Stimulated activated CD4-positive, alpha-beta T cell treated with anti-CD3 and anti-CD28 coated beads, Interleukin-15, amount 100 ng/mL, for 24 hours (primary cell): ENCODE measurements at regions not wholly inside any gene's neighbourhood (a gene's known extent, or its start where the extent isn't known, plus 50 kb on each side); places are given as distances from the start of the nearest gene placed in this dataset.

Experiments used
- DNase-seq: peaks from one replicate; pipeline ENCODE4 v3.0.0-alpha.2; 2020

DNA sequence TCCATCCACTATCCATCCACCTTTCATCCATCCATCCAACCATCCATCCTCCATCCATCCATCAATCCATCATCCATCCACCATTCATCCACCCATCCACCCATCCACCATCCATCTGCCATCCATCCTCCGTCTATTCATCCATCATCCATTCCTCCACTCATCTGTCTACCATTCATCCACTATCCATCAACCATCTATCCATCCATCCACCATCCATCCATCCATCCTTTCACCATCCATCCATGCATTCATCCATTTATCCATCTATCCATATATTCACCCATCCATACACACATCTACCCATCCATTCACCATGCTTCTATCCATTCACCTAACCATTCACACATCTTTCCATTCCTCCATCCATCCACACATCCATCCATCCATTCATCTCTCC, 207.0 kb upstream of the CDH4 start:
- no peak for DNase-seq

DNA sequence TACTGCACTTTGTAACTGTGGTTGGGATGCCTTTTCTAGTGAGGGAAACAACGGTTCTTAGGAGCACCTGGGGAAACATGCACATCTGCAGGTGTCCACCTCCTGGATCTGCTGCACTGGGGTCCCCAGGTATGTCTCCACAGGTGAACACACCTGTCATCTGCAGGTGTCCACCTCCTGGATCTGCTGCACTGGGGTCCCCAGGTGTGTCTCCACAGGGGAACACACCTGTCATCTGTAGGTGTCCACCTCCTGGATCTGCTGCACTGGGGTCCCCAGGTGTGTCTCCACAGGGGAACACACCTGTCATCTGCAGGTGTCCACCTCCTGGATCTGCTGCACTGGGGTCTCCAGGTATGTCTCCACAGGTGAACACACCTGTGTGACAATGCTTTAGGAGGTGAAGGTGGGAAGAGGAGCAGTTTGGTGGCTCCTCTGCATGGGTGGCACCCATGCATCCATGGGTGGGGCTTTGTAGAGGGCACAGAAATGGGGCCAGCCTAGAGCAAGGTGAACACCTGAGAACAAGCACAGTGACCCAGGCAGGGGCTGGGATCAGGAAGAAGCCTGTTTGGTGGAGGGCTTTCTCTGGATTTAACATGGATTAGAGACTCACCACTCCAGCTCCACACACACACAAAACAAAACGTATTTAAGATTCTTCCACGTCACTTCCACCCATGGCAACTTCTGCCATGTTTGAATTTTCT, 206.0 kb upstream of the CDH4 start:
- DNase-seq, result no peak

DNA sequence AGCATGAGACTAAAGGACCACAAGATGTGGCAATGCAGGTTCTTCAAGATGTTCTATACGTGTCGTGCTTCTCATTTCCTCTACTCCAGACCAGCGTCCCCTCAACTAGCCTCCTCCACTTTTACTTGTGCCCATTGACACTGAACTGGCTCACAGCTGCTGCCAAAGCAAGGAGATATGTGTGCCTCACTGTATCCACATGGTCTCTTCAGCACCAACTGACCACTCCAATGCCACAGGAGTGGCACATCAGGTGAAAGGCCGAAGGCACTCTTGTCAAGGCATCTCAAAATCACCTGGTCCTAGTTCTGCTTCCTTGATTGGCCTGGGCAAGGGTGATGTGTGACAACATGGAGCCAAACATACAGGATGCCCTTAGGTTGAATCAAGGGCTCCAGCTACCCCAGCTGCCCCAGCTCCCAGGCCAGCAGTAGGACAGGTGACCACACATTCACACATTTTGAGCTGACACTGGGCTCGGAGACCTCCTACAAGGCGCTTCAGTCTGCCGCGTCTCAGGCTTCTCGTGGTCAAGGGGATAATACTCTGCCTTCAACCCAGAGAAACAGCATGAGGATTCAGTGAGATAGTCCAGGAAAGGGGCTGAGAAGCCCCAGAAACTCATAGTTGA, 205.2 kb upstream of the CDH4 start:
- DNase-seq, result no peak

DNA sequence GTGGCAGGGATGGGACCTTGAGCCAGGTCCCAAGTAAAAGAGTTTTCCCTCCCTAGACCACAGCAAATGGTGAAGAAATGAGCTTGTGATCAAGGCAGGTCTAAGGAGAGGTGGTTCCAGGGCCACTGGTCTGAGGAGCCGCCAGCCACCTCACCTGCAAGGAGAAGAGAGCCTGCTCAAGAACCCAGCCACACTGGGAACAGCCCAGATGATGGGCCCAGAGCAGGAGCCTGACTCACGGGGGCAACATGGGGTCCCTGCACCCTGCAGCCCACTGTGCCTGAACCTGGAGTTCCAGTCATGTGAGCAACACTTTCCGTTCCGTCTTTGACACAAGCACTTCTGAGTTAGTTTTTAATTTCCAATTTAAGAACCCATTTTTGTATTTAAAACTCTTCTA, 204.5 kb upstream of the CDH4 start:
- DNase-seq, result no peak

DNA sequence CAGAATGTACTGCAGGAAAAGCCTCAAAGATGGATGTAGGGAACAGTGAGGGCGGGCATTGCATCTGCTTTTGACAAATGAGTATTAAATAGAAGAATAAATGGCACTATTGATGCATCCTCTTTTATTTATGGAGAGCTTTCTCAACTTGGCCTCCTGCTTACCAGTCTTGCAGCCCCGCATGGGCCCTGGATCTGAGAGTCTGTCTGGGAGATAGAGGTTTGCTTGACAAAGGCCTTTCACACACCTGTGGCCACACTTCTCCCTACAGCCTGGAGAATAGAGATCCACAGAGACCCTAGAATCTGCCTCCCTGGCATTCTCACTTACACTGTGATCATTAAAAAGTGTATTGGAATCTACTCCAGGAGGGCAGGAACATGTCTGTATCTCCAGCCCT, 203.8 kb upstream of the CDH4 start:
- DNase-seq, result no peak

DNA sequence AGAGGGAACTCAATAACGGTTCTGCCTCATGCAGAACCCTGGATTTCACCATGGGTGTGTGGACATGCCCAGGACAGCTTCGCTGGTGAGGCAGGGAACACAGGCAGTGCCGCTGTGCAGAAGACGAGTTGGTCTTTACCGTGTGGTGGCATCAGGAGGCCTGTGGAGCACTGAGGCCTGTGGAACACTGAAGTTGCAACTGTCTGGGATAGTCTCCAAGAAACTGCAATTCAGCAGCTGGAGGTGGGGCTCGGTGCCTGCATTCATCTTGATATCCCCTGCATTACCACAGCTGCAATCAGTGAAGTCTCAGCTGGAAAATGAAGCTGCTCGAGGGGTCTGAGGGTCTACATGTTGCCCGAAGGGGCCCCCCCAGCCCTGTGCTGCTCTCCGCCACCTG, 202.4 kb upstream of the CDH4 start:
- no peak for DNase-seq

DNA sequence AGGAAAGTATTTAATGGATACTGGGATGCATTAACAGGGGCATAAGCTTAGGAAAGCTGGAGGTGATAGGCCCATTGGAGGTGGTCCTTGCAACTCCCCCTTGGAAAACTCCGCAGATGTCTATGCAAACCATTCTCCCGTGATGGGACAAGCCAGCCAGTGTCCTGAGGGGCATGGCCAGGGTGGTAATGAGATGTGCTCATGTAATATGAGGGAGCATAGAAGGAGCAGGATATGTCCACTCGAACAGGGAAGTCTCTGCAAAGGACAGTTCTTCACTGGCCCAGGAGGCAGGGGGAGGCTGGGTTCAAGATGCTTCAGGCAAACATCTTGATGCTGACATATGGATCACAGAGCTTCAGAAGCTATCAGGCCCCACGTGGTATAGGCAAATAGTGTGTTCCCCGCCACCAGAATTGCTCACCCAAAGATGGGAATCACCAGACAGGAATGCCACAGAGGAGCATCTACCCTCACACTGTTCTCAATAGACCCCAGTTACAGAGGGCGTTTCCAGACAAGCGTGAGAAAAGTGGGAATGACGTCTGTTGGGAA, 201.6 kb upstream of the CDH4 start:
- DNase-seq, result no peak

DNA sequence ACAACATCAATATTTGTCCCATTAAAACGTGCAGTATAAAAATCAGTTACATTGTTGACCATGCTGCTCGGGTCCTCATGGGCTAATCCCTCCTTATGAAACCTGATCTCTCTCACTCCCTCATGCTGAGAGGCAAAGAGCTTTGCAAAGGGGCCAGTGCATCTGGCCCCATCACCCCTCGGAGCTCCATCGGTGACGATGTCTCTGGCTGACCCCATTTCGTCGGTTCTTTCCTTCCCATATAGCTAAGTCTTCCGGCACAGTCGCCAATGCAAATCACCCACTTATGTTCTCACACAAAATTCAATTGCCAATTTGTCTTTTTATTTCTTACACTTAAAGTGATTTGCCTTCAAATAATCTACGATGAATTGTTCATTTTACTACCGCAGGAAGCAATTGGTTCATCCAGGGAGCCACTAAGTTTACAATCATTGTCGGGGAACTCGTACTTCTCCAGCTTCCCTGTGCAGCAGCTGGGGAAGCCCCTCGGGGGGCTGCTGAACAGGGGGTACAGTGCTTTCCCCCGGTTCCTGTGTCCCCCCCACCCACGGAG, 199.8 kb upstream of the CDH4 start:
- DNase-seq, result no peak

DNA sequence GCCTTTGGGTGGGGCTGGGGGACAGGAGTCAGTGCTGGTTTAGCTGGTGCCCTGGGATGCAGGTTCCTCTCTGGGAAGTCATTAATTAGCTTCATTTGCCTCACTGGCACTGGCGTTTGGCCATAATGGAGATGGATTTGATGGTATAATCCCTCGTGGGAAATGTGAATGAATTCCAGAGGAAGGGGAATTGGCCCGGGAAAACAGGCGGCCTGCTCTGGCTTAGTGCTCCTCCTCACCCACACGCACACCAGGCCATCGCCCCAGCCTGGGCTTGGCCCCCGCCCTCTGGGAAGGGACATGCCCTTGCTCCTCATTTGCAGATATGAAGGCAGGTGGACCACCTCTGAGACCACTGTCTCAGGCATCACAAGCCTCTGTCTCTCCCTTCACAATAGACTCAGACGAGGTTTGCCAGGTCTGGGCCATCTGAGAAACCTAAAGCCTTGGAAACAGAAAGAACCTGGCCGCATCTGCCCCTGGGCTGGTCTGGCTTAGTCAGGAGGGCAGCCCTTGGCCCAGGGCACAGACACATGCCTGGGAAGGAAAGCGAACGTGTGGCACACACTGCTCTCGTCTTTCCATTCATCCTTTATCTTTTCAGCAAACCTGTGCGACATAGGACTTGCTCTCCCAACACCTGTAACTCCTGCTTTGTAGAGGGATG, 199.2 kb upstream of the CDH4 start:
- DNase-seq, result no peak

DNA sequence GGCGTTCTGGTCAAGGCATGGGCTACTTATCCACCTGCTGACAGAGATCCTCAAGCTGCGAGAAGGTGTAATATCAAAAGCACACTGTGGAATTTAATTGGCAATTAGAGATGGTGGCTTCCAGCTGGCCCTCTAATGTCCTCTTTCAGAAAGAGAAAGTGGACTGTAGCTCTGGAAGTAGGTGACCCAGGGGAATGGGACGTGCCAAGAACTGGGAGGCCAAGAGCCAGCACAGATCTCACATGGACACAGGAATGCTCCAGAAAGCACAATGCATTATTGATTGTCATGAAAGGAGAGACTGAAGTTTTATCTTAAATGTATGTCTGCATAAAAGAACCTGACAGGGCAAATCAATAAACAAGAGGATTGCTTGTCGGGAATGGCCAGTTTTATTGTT, 198.6 kb upstream of the CDH4 start:
- DNase-seq, result no peak

DNA sequence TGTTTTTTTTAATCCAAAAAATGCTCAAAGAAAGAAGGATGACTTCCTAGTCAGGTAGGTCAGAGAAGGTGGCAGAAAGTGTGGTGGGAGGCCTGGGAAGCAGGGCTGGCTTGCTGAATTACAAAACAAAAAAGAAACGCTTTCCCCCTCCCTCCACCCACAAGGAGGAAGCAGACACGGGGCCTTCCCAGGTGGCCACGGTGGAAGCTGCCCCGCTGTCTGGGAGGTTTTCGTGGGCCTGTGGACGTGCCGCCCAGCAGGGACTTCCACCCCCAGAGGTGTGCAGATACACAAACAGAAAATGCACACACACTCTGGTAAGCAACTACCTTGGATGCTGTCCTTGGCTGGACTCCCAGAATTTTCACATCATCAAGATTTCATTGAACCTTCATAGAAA, 198.2 kb upstream of the CDH4 start:
- DNase-seq, result no peak

DNA sequence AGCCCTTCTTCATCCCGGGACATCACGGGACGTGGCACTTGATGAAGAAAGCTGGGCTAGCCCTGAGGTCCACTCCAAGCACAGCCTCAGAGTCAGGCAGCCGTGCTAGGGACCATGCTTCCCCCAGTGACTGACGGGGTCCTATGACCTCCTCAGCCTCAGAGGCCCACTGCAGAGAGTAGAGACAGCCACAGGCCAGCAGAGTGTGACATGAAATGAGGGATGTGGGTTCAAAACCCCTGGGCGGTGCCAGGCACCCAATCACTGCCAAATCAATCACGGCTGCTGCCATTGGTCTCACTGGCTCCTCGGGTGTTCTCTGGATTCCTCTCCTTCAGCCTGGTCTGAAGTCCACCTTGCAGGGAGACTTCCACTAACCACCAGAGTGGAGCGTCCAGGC, 197.7 kb upstream of the CDH4 start:
- no peak for DNase-seq

DNA sequence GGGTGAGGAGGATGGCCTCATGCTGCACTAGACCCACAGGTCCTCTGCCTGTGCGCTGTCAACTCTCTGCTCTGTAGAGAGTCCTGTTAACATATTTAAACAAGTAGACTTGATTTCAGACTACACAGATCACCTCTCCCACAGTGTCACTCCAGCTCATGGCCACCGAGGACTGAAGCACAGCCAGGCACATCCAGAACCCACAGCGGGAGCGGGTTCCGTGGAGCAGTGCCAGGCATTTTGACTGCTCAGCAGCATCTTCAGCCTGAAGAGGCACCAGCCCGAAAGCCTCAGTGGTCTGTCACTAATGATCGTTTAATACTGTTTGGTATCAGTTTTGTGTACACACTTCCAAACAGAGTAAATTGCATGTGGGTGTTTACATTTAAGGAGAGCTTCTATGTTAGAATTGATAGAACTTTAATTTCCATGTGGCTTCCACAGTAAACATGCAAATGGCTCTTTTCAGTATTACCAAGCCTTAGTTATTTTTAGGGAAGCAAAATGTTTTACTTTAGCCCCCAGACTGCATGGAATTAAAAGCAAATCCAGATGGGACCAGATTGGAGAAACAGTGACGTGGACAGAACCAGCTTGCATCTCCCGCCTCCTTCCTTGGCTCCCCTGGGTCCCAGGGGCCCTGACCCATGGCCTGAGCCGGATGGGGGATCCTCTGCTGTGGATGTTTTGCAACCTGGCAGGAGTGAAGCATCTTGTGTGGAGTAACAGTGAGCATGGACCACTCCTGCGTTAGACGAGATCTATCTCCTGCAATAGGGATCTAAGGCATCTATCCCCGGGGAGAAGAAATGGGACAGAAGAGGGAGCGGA, 196.7 kb upstream of the CDH4 start:
- no peak for DNase-seq

DNA sequence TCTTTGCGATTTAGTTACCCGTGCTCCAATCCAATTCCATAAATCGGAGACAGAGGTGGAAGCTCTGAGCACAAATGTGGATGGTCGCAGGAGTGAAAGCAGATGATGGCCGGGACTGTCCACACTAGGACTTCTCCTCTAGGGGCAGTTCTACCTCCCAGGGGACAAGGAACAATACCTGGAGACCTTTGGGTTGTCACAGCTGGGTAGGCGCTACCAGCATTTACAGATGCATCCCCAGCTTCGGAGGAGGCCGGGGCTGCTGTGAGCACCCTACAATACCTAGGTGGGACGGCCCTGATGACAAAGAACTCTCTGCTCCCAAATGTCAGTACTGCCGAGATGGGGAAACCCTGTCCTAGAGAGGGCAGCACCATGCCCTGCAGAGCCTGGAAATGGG, 195.9 kb upstream of the CDH4 start:
- no peak for DNase-seq

DNA sequence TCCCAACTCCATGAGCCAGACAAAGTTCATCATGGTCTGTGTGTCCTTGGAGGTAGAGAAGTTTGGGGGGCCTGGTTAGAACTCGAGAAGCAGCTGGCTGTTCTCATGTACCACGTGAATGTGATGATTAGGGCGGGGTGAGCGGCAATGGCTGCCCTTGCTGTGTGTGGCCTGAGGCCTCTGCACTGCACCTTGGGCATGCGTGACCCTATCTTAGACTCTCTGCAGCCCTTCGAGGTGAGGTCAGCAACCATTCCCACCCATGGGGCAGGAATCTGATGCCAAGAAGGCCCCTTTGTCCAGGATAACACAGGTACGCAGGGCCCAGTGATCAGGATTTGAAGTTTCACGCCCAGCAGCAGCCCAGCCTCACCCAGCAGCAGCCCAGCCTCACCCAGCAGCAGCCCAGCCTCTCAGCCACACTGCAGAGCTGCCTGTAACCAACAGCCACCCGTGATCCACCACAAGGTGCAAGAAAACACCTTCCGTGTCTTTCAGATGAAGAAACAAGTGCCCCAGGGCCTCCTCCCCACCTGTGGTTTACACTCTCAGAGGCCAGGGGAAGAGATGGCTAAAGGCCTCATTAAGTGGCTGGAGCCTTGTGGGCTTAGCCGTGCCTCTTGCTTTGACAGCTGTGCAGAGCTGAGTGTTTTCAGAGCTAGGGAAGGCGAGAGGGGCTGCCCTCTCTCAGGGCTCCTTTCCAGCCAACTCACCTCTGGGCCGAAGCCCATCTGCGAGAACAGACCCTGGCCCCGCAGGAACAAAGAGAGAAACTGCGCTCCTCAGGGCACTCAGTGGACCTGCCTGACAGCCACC, 195.2 kb upstream of the CDH4 start:
- no peak for DNase-seq

DNA sequence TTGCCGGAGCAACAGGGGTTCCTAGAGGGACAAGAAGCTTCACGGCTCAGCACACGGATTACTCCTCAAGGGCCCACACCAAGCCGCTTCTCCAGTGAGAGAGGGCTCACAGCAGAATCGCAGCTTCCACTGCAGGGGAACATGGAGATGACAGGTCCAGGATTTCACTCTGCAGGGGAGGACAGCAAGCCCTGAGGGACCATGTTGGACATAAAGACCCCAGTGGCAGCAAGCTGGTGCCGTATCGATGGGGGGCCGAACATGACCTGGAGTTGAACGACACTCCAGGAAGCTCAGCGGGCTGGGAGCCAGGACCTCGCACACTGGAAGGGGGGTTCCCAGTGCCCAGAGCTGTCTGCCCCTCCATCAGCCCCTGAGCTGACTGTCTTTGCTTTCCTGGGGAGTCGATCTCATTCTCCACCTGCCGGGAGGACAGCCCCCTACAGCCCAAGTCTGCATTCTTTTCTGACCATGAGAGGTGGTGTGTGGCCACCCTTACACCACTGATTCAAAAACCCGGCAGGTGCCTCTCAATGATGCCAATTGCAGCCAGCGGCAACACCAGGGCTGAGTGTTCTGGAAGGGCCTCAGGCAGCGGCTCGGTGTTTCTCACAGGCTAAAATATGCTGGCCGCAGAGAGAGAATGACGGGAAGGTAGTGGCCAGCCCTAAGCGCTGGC, 194.5 kb upstream of the CDH4 start:
- no peak for DNase-seq

DNA sequence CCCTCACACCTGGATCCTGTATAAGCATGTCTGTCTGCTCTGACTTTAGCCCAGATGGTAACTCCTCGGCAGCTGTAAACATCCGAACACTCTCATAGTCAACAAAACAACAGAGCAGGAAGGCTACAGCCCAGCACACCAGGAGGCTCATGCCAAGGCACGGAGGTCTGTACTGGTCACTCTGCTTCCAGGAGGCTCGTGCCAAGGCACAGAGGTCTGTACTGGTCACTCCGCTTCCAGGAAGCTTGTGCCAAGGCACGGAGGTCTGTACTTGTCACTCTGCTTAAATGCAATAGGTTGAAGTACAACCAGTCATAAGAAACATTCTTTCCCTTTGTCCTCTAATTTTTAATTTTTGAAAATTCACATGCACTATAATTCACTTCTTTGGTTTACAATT, 190.1 kb upstream of the CDH4 start:
- DNase-seq, result no peak

DNA sequence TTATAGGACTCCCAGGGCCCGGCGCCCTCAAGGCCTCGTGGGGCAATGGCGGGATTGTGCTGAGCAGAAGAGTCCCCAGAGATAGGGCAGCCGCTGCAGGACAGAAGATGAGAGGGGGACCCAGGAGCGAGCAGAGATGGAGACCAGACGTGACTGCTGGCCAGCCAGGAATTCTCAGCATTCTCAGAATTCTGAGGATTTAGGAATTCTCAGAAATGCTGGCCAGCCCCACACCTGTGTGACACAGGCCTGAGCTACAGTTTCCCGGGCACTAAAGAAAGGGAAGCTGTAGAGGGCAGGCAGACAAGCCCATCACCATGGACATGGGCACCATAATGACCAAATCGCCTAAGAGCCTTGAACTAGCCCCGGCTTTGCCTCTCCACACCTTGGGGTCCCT, 186.2 kb upstream of the CDH4 start:
- no peak for DNase-seq

DNA sequence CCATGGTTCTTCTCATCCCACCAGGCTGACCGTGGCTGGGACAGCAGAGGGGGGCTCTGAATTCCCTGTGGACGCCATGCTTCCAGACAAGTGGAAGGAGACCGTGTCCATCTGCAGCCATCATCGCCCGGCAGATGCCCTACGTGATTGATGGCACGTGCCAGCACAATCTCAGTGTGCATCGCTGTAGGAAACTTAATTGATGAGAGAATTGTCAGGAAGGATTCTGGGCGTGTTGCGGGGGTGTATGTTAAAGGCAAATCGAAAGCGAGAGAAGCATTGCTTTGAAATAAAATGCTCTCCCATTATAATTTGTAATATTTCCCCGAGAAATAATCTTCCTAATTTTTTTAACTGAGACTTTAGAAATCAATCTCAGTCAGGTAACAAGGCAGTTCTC, 185.5 kb upstream of the CDH4 start:
- no peak for DNase-seq

DNA sequence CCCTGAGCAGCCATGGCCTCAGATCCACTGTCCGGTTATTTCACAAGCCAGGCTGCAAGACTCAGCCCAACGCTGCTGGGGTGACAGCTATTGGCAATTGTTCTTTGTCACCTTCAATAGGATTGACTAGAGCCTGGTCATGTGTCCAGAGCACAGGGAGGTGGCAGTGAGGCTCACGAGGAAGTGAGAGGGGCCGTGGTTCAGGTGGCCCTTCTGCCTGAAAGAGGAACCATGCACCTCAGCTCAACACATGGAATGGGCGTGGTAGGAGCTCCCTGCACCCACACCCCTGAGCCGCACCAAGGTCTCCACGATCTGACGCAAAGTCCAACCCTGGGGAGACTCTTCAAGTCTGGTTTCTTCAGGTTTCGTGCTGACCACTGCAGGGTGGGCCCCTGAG, 184.8 kb upstream of the CDH4 start:
- DNase-seq, result no peak

DNA sequence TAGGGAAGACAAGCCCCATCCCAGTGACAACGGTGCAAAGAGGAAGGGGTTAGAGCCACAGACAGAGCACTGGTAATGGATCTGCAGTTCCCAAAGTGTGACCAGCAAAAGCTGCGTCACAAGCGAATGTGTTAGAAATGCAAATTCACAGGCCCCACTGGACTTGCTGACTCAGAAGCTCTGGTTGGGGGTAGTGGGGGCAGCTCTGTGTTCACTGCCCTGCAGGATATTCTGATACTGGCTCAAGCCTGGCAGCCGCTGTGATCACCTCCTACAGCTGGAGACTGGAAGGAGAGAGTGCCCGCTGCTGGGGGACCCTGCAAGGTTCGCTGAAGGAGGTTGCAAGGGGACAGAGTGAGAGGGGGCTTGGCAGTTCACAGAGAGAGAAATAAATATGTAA, 179.7 kb upstream of the CDH4 start:
- DNase-seq, result no peak

DNA sequence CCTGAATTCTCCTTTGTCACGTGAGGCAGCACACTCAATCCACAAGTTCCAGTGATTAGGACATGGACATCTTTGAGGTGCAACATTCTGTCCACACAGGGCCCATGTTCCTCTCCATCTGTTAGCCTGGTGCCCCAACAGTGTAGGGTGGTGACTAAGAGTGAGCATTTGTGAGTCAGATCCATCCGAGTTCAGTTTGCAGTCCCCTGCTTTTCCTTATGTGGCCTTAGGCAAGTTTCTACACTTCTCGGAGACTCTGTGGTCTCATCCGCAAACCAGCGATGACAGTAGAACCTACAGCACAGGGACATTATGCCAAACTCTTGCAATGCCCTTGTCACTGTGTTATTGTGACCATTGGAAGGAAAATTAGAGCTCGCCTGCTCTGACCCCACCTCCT, 178.7 kb upstream of the CDH4 start:
- DNase-seq, result no peak
